ENCODE measurements at regions not wholly inside any gene's neighbourhood (a gene's known extent, or its start where the extent isn't known, plus 50 kb on each side); places are given as distances from the start of the nearest gene placed in this dataset.

GRCh38 chr14:53714495-53715192, 242.0 kb downstream of the BMP4 start:
- TF ChIP-seq CTCF (conservative IDR thresholded peaks at IDR 0.05 in 1 of 2, IDR thresholded peaks at IDR 0.05 in 1 of 2; ENCODE audit: low read depth in 1 of 2, low read length in 2 of 2) (no peak), EZH2 (IDR thresholded peaks at IDR 0.05; ENCODE audit: low read length, missing control alignments) (no peak)

Data from fibroblast of lung (primary cell).